22Rv1 (cell line): ENCODE measurements at regions not wholly inside any gene's neighbourhood (a gene's known extent, or its start where the extent isn't known, plus 50 kb on each side); places are given as distances from the start of the nearest gene placed in this dataset.

Experiments
- ZFX ChIP-seq: fragments of 450-650 bp; IDR thresholded peaks from 2 replicates; pipeline ENCODE4 v1.6.1; 2017; ENCODE audit warnings: antibody characterized with exemption, borderline replicate concordance
- TF ChIP-seq, protein P1 (sequence below): fragments of 450-650 bp; IDR thresholded peaks from 2 replicates; pipeline ENCODE4 v1.5.1; 2017; ENCODE audit warnings: mild to moderate bottlenecking

DNA sequence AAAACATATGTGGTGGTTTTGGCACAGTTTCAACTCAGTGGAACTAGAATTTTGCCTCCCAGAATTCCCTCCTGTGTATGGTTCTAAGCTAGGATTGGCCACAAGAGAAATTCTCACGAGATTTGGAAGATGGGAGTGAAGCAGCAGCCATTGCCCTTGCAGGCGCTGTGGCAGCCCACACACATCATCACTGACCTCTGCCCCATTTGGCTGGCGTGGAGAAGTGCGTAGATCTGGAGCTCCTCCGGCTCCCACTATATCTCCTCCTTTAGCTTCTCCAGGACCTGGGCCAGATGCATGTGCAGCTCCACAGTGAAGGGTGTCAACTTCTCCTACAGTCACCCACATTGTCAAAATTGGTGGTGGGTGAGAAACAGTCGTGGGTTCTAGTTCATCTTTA, 199.6 kb downstream of the EFHB start:
- TF ChIP-seq, protein P1, sequence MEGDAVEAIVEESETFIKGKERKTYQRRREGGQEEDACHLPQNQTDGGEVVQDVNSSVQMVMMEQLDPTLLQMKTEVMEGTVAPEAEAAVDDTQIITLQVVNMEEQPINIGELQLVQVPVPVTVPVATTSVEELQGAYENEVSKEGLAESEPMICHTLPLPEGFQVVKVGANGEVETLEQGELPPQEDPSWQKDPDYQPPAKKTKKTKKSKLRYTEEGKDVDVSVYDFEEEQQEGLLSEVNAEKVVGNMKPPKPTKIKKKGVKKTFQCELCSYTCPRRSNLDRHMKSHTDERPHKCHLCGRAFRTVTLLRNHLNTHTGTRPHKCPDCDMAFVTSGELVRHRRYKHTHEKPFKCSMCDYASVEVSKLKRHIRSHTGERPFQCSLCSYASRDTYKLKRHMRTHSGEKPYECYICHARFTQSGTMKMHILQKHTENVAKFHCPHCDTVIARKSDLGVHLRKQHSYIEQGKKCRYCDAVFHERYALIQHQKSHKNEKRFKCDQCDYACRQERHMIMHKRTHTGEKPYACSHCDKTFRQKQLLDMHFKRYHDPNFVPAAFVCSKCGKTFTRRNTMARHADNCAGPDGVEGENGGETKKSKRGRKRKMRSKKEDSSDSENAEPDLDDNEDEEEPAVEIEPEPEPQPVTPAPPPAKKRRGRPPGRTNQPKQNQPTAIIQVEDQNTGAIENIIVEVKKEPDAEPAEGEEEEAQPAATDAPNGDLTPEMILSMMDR = no peak
- no peak for TF ChIP-seq ZFX
